ENCODE measurements at regions not wholly inside any gene's neighbourhood (a gene's known extent, or its start where the extent isn't known, plus 50 kb on each side); places are given as distances from the start of the nearest gene placed in this dataset.

DNA sequence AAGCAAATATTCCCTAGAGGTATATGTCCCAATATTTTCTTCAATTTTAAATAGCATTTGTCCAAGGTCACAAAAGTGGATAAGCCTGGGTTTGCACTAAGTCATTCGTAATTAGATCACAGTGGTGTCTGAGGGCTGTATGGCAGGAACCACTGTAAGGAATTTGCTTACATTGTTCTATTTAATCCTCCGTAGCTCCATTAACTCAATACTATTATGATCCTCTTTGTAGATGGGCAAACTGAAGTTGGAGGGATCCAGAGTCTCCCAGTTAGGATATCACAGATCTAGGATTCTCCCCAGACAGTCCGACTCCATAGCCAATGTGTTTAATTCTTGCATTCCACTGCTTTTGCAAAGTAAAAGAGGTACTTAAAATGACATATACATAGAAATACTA is 242.7 kb upstream of the DCAF8L1 start:
- ATAC-seq (ENCODE audit: low read depth): no peak
- CTCF ChIA-PET: no interaction called here
- Mint-ChIP-seq H3K9me3 (no peaks in the 10 kb centered on the region), H3K27ac (no peak overlapping the region), H3K4me1 (no peaks in the 10 kb centered on the region), H3K4me3 (no peak overlapping the region), H3K36me3 (ENCODE audit: low read depth) (no peaks in the 10 kb centered on the region), H3K27me3 (no peaks in the 10 kb centered on the region)
- POLR2A ChIA-PET: no interaction called here
- intact Hi-C loops (cut with micrococcal nuclease): loop anchor here (10.0 kb wide), 1 partner anchor 59 kb away; no protein-coding TSS in a partner anchor
- TF ChIP-seq, protein P1, sequence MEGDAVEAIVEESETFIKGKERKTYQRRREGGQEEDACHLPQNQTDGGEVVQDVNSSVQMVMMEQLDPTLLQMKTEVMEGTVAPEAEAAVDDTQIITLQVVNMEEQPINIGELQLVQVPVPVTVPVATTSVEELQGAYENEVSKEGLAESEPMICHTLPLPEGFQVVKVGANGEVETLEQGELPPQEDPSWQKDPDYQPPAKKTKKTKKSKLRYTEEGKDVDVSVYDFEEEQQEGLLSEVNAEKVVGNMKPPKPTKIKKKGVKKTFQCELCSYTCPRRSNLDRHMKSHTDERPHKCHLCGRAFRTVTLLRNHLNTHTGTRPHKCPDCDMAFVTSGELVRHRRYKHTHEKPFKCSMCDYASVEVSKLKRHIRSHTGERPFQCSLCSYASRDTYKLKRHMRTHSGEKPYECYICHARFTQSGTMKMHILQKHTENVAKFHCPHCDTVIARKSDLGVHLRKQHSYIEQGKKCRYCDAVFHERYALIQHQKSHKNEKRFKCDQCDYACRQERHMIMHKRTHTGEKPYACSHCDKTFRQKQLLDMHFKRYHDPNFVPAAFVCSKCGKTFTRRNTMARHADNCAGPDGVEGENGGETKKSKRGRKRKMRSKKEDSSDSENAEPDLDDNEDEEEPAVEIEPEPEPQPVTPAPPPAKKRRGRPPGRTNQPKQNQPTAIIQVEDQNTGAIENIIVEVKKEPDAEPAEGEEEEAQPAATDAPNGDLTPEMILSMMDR (IDR thresholded peaks at IDR 0.05): no peak
- DNase-seq: no peak

DNA sequence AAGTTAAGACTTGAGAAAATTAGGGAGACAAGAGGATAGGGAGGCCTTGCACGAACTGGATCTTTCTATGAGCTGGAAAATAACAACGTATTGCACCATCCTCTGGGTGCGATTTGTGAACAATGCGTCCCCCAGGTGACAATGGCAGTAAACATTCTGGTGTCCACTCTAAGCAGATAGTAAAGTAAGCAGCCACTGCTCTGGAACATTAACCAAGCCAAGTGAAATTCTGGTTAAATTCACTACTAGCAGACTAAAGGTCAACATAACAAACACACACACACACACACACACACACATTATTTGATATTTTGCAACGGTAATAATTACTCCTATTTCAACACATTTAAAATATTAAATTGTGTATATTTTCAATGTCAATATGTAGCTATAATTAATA is 242.2 kb upstream of the DCAF8L1 start:
- no peak for ATAC-seq (ENCODE audit: low read depth)
- Mint-ChIP-seq H3K4me3 (no peak overlapping the region), H3K27ac (no peak overlapping the region), H3K9me3 (no peaks in the 10 kb centered on the region), H3K36me3 (ENCODE audit: low read depth) (no peaks in the 10 kb centered on the region), H3K27me3 (no peaks in the 10 kb centered on the region), H3K4me1 (no peaks in the 10 kb centered on the region)
- TF ChIP-seq, protein P1 (IDR thresholded peaks at IDR 0.05): no peak
- ChIA-PET POLR2A (no interaction called here), CTCF (no interaction called here)
- DNase-seq: no peak
- intact Hi-C loops (cut with micrococcal nuclease): loop anchor here (10.0 kb wide), 1 partner anchor 59 kb away; no protein-coding TSS in a partner anchor

DNA sequence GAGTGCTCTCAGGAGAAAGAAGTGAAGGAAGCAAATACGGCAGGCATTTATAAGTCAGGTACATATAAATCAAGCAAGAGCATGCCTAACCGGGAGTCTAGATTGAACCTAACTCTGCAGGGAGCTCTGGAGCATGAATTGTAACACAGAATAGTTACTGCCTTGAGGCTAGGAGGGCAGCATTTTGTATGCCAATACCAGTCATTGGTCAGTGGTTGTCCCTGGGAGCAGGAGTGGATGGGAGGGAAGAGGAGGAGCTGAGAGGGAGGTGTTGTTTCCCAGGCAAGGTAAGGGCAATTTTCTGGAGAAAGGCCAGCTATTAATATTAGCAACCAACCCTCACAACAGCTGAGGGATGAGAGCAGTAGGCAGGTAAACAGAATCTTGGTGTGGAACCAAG is 224.7 kb upstream of the DCAF8L1 start:
- ATAC-seq (ENCODE audit: low read depth) (no peak), DNase-seq (no peak)
- Mint-ChIP-seq H3K27ac (no peak overlapping the region), H3K27me3 (no peaks in the 10 kb centered on the region), H3K9me3 (no peaks in the 10 kb centered on the region), H3K36me3 (ENCODE audit: low read depth) (no peaks in the 10 kb centered on the region), H3K4me1 (no peaks in the 10 kb centered on the region), H3K4me3 (no peak overlapping the region)
- ChIA-PET POLR2A (no interaction called here), CTCF (no interaction called here)
- TF ChIP-seq, protein P1 (IDR thresholded peaks at IDR 0.05): no peak
- intact Hi-C loops (cut with micrococcal nuclease): no loop called here

DNA sequence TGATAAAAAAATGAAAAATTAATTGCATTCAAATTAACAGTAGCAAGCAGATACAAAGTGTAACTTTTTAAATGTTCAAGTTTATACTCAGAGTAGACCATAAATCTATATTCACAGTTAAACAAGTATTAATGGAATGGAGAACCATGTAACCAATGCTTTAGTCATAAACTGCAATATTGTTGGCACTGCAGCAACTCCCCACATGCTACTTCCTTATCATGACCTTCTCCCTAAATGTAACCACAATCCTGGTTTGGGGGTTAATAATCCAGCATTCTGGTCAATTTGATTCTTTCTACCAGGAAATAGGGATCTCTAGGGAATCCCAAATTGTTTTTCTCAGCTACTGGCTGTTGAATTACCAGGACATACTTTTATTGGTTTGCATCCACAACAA is 223.9 kb upstream of the DCAF8L1 start:
- TF ChIP-seq, protein P1 (IDR thresholded peaks at IDR 0.05): no peak
- POLR2A ChIA-PET: no interaction called here
- Mint-ChIP-seq H3K27ac (no peak overlapping the region), H3K4me1 (no peaks in the 10 kb centered on the region), H3K4me3 (no peak overlapping the region), H3K36me3 (ENCODE audit: low read depth) (no peaks in the 10 kb centered on the region), H3K9me3 (no peaks in the 10 kb centered on the region), H3K27me3 (no peaks in the 10 kb centered on the region)
- CTCF ChIA-PET: no interaction called here
- no peak for DNase-seq
- no peak for ATAC-seq (ENCODE audit: low read depth)
- intact Hi-C loops (cut with micrococcal nuclease): no loop called here

DNA sequence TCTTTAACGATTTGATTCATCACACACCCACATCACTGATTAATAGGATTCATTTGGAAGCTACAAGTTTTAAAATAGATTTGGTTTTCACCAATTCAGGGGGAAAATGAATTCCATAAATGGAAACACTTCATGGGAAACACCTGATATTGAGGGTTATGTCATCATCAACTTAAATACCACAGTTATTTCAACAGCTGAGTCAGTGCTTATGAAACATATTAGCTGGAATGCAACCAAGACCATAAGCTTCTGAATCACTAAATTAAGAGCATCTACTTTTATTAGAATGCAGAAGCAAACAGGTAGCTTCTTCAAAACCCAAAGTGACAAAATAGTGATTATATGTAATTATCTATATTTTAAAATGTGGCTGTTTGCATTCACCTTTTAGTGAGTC is 207.8 kb upstream of the DCAF8L1 start:
- CTCF ChIA-PET: no interaction called here
- ATAC-seq (ENCODE audit: low read depth): no peak

More for the DNA sequence above, 207.8 kb upstream of the DCAF8L1 start:
- Mint-ChIP-seq H3K27ac (no peak overlapping the region), H3K4me1 (no peaks in the 10 kb centered on the region), H3K36me3 (ENCODE audit: low read depth) (no peaks in the 10 kb centered on the region), H3K4me3 (no peak overlapping the region), H3K9me3 (peaks cover 2% of the 10 kb centered on the region), H3K27me3 (no peaks in the 10 kb centered on the region)
- intact Hi-C loops (cut with micrococcal nuclease): no loop called here
- no peak for DNase-seq
- POLR2A ChIA-PET: no interaction called here
- TF ChIP-seq, protein P1 (IDR thresholded peaks at IDR 0.05): no peak

All from activated B cell treated with CpG ODN at 0.5 μM for 24 hours (primary cell).